Esophagus muscularis mucosa (tissue), 4 donors: ENCODE measurements at regions not wholly inside any gene's neighbourhood (a gene's known extent, or its start where the extent isn't known, plus 50 kb on each side); places are given as distances from the start of the nearest gene placed in this dataset.
"Not testable (repeated sequence)": the region's sequence is repeated elsewhere in the genome, so short reads cannot be mapped to it uniquely, and the experiment has no call there.

Experiments used
- DNase-seq: peaks from one replicate; pipeline ENCODE4 v3.0.0-alpha.2; 2017; ENCODE audit errors: extremely low spot score
- H3K27ac ChIP-seq, 4 donors: fragments of 200-600 bp; sonication (generic); replicated peaks in 1 of 4; 1 replicate in 3 of 4; 2 replicates in 1 of 4; pipeline ENCODE4 v1.5.1; 2016 to 2019; ENCODE audit warnings: mild to moderate bottlenecking in 1 of 4
- H3K27me3 ChIP-seq, 4 donors: fragments of 200-600 bp; sonication (generic); one replicate each; pipeline versions ENCODE4 v1.5.1 to v1.6.0; 2016 to 2019
- H3K36me3 ChIP-seq, 4 donors: fragments of 200-600 bp; sonication (generic); one replicate each; pipeline ENCODE4 v1.5.1; 2016 to 2019
- H3K4me1 ChIP-seq, 4 donors: fragments of 200-600 bp; sonication (generic); one replicate each; pipeline ENCODE4 v1.5.1; 2016 to 2019
- H3K4me3 ChIP-seq, 4 donors: fragments of 200-600 bp; sonication (generic); 1 replicate in 2 of 4; 2 replicates in 2 of 4; pipeline ENCODE4 v1.5.1; 2016 to 2019; ENCODE audit warnings: mild to moderate bottlenecking in 4 of 4, moderate library complexity in 1 of 4
- H3K9me3 ChIP-seq, 4 donors: fragments of 200-600 bp; sonication (generic); 1 replicate in 3 of 4; 2 replicates in 1 of 4; pipeline ENCODE4 v1.5.1; 2016 to 2019
- CTCF ChIP-seq, 3 experiments: fragments of 200-600 bp in 2 of 3; fragments of 450-650 bp in 1 of 3; sonication (generic) in 2 of 3; IDR thresholded peaks; one replicate each; pipeline ENCODE4 v1.5.1; 2017 to 2019; ENCODE audit warnings: antibody characterized with exemption in 3 of 3, mild to moderate bottlenecking in 2 of 3, moderate library complexity in 1 of 3
- EP300 ChIP-seq: sonication (generic); formaldehyde crosslinking; IDR thresholded peaks from one replicate; pipeline ENCODE4 v1.6.1; 2017; ENCODE audit warnings: antibody characterized with exemption
- POLR2A ChIP-seq: fragments of 450-650 bp; IDR thresholded peaks from one replicate; pipeline ENCODE4 v1.6.1; 2017; ENCODE audit warnings: antibody characterized with exemption, moderate library complexity, mild to moderate bottlenecking, low read depth
- POLR2AphosphoS5 ChIP-seq, 2 donors: sonication (generic); formaldehyde crosslinking; IDR thresholded peaks; one replicate each; pipeline ENCODE4 v1.6.1; 2017; ENCODE audit warnings: antibody characterized with exemption in 2 of 2
- WGBS: methylation state at CpG from one replicate; pipeline ENCODE4 v1.1.5; 2018; 5-methylcytosine and 5-hydroxymethylcytosine counted together
- intact Hi-C: fragments of 100-400 bp; cut with DNase I; formaldehyde crosslinking; loops from one replicate; pipeline ENCODE4 v1.15.1; 2023

DNA sequence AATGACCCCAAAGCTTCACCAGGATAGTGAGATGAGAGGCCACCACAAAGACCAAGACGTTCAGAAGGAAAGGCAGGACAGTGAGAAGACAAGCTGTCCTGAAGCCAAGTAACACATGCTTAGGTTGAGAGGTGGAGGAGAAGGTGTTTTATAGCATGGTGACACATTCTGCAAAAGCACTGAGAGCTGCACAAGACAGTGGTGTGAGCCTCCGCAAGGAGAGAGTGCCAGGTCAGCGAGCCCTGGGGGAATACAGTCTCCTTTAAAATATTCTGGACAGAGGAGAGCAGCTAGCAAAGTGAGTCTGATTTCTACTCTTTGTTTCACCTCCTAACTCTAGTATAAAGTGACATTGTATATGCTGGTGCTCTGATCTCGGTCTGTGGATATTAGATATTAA lies 68.0 kb upstream of the VKORC1L1 start:
- H3K4me3 ChIP-seq: no peak overlapping the region
- H3K27me3 ChIP-seq: no peaks in the 10 kb centered on the region
- peaks cover 0 to 8% (median 6%) of the 10 kb centered on the region in 4 donors for H3K4me1 ChIP-seq
- no peak for DNase-seq
- no peaks in the 10 kb centered on the region for H3K9me3 ChIP-seq
- TF ChIP-seq POLR2A (no peak), POLR2AphosphoS5 (IDR thresholded peaks at IDR 0.05) (no peak), EP300 (no peak), CTCF (IDR thresholded peaks at IDR 0.05) (no peak)
- 73% methylated on average over 4 of the region's 4 CpGs for WGBS
- H3K27ac ChIP-seq: no peak overlapping the region
- H3K36me3 ChIP-seq: peaks cover 0 to 2% (median 0%) of the 10 kb centered on the region in 4 donors
- intact Hi-C loops: no loop called here

GRCh38 chr7:65807067-65807466 lies 65.8 kb upstream of the VKORC1L1 start:
- H3K36me3 ChIP-seq, H3K9me3 ChIP-seq, H3K27me3 ChIP-seq, H3K4me3 ChIP-seq, intact Hi-C loops, H3K4me1 ChIP-seq, H3K27ac ChIP-seq, DNase-seq: not testable (repeated sequence)
- 84% methylated on average over 5 of the region's 5 CpGs for WGBS

DNA sequence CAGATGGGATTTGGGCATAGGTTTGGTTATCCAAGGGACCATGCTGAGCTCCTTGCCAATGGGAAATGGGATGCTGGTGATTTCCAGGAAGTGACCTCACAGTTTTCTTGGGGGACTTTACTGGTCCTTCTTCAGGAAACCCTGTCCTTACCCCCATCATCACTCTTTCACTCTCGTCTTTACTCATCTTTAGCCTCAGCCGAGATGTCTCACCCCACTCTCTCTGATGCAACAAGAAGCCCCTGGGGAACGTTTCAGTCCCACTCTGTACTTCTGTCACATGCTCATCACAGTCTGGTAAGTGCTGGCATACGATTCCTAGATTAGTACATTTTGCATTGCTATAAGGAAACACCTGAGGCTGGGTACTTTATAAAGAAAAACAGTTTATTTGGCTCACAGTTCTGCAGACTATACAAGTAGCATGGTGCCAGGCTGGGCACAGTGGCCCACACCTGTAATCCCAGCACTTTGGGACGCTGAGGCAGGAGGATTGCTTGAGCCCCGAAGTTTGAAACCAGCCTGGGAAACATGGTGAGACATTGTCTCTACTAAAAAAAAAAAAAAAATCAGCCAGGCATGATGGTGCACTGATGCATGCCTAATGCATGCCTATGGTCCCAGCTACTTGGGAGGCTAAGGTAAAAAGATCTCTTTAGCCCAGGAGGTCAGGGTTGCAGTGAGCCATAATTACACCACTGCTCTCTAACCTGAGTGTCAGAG lies 63.5 kb upstream of the VKORC1L1 start:
- Histone ChIP-seq H3K27me3 (no peaks in the 10 kb centered on the region), H3K9me3 (no peaks in the 10 kb centered on the region), H3K27ac (no peak overlapping the region), H3K36me3 (no peaks in the 10 kb centered on the region), H3K4me1 (peaks cover 0 to 8% (median 6%) of the 10 kb centered on the region in 4 donors), H3K4me3 (no peak overlapping the region)
- TF ChIP-seq CTCF (IDR thresholded peaks at IDR 0.05) (no peak), POLR2AphosphoS5 (IDR thresholded peaks at IDR 0.05) (no peak), POLR2A (no peak), EP300 (no peak)
- DNase-seq: no peak
- WGBS: 75% methylated on average over 6 of the region's 6 CpGs
- intact Hi-C loops: no loop called here

GRCh38 chr7:65809982-65810288 lies 62.9 kb upstream of the VKORC1L1 start:
- Histone ChIP-seq H3K4me1 (peaks cover 0 to 8% (median 6%) of the 10 kb centered on the region in 4 donors), H3K9me3 (no peaks in the 10 kb centered on the region), H3K27me3 (no peaks in the 10 kb centered on the region), H3K4me3 (no peak overlapping the region), H3K36me3 (no peaks in the 10 kb centered on the region), H3K27ac (no peak overlapping the region)
- WGBS: 80% methylated on average over 3 of the region's 3 CpGs
- intact Hi-C loops: no loop called here
- no peak for DNase-seq
- TF ChIP-seq POLR2A (no peak), POLR2AphosphoS5 (IDR thresholded peaks at IDR 0.05) (no peak), CTCF (IDR thresholded peaks at IDR 0.05) (no peak), EP300 (no peak)

DNA sequence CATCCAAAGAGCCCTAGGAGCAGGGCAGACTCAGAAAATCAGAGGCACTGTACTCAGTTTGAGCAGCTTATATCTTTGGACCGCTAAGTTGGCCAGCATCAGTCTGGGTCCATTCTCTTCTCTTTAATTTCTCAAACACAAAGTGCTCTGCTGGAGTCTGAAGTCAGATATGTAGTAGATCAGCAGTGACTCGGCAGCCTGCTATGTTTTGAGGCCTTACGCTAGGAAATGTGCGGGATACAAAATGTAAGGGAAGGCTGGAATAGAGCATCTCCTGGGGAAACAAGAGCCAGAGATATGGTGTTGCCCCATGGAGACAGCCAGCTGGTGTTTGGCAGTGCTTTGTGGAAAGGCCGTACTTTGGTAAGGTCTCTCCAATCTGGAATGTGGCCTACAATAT lies 60.6 kb upstream of the VKORC1L1 start:
- H3K36me3 ChIP-seq: no peaks in the 10 kb centered on the region
- H3K27me3 ChIP-seq: no peaks in the 10 kb centered on the region
- H3K9me3 ChIP-seq: no peaks in the 10 kb centered on the region
- 89% methylated on average over 5 of the region's 5 CpGs for WGBS
- intact Hi-C loops: no loop called here
- TF ChIP-seq POLR2AphosphoS5 (IDR thresholded peaks at IDR 0.05) (no peak), POLR2A (no peak), EP300 (no peak), CTCF (IDR thresholded peaks at IDR 0.05) (no peak)
- H3K27ac ChIP-seq: no peak overlapping the region
- H3K4me3 ChIP-seq: no peak overlapping the region
- no peaks in the 10 kb centered on the region for H3K4me1 ChIP-seq
- DNase-seq: no peak

DNA sequence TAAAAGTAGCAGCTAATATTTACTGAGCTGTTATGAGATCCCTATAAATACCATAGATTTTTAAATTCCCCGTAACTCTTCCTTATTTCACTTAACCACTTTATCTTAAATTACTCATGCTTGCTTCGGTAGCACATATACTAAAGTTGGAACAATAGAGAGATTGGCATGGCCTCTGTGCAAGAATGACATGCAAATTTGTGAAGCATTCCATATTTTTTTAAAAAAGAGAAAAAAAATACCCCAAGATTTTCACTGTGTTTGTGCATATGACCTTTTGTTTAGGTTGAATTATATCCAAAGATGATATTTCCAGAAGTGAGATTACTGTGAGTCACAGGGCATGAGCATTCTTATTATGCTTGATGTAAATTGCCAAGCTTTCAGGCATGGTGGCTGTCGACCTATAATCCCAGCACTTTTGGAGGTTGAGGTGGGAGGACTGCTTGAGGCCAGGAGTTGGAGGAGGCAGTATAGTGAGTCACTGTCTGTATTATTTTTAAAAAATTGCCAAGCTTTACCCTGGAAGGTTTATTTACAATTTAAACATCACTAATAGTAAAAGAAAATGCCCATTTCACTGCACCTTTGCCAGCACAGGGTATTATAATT lies 58.2 kb upstream of the VKORC1L1 start:
- H3K4me3 ChIP-seq, DNase-seq, H3K36me3 ChIP-seq, H3K27me3 ChIP-seq, H3K9me3 ChIP-seq, H3K4me1 ChIP-seq, intact Hi-C loops, H3K27ac ChIP-seq: not testable (repeated sequence)
- 72% methylated on average over 3 of the region's 3 CpGs for WGBS
